Loucy (cell line): ENCODE measurements at regions not wholly inside any gene's neighbourhood (a gene's known extent, or its start where the extent isn't known, plus 50 kb on each side); places are given as distances from the start of the nearest gene placed in this dataset.

Experiments used
- CTCF ChIP-seq: fragments of 200-600 bp; sonication (generic); conservative IDR thresholded peaks from 2 replicates; pipeline ENCODE4 v1.5.1; 2014; ENCODE audit warnings: mild to moderate bottlenecking, antibody characterized with exemption, low read length
- EZH2phosphoT487 ChIP-seq: fragments of 200-600 bp; IDR thresholded peaks from 2 replicates; pipeline ENCODE4 v1.6.1; 2018; ENCODE audit warnings: antibody characterized with exemption, mild to moderate bottlenecking, moderate library complexity, borderline replicate concordance

- no peak for TF ChIP-seq CTCF
- no peak for TF ChIP-seq EZH2phosphoT487
Measured at GRCh38 chr2:107663632-107664031, 163.1 kb upstream of the RGPD4 start.
